ENCODE measurements at regions not wholly inside any gene's neighbourhood (a gene's known extent, or its start where the extent isn't known, plus 50 kb on each side); places are given as distances from the start of the nearest gene placed in this dataset.

DNA sequence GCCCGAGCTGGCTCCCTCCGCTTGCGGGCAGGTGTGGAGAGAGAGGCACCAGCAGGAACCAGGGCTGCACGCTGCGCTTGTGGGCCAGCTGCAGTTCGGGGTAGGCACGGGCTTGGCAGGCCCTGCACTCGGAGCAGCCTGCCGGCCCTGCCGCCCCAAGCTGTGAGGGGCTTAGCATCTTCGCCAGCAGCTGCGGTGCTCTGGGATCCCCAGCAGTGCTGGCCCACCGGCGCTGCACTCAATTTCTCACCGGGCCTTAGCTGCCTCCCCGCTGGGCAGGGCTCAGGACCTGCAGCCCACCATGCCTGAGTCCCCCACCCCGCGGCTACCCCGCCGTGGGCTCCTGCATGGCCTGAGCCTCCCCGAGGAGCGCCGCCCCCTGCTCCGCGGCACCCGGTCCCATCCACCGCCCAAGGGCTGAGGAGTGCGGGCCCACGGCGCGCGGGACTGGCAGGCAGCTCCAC lies 434.4 kb upstream of the RGPD4 start:
- DNase-seq = no peak
- no peak for ATAC-seq (ENCODE audit: poor library complexity)
- intact Hi-C loops (cut with DNase I) = no loop called here

- DNase-seq (no peak), ATAC-seq (ENCODE audit: poor library complexity) (no peak)
- intact Hi-C loops (cut with DNase I) = no loop called here
These were observed 433.2 kb upstream of the RGPD4 start for GRCh38 chr2:107393516-107393915.

- intact Hi-C loops (cut with DNase I) = no loop called here
- ATAC-seq (ENCODE audit: poor library complexity) (no peak), DNase-seq (no peak)
These were observed 428.0 kb upstream of the RGPD4 start for GRCh38 chr2:107398683-107399082.

- no peak for ATAC-seq (ENCODE audit: poor library complexity)
- intact Hi-C loops (cut with DNase I) = no loop called here
- no peak for DNase-seq
These were observed 424.4 kb upstream of the RGPD4 start for GRCh38 chr2:107402330-107402729.

DNA sequence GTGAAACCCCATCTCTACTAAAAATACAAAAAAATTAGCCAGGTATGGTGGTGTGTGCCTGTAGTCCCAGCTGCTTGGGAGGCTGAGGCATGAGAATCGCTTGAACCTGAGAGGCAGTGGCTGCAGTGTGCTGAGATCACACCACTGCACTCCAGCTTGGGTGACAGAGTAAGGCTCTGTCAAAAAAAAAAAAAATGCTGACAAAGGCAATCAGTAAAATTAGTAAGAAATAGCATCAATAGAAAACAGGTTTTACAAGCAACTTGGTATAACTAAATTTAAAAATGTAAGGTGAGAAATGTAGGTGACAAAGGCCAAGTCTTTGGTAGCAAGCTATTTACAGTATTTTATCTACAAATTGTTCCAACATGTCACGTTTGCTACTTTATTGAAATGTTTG lies 421.4 kb upstream of the RGPD4 start:
- DNase-seq = no peak
- intact Hi-C loops (cut with DNase I) = no loop called here
- ATAC-seq (ENCODE audit: poor library complexity) = no peak

- DNase-seq = no peak
- ATAC-seq (ENCODE audit: poor library complexity) = no peak
- intact Hi-C loops (cut with DNase I) = no loop called here
These were observed 419.7 kb upstream of the RGPD4 start for GRCh38 chr2:107407017-107407416.

DNA sequence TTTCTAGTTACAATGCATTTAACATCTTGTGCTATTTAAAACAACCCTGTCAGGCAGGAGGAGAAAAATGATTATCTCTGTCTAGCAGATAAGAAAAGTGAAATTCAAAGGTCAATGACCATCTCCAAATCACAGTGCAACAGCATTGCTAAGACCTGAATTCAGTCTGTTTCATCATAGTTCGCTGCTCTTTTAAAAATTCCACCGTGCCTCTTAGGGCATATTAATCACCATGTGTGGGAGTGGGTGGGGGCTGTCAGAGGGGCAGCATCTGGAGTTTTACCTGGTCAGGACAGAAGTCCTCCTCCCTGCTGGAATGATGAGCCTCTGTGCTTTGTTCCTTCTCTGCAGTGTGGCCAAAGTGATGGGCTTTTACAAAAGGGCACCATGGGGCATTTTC lies 418.7 kb upstream of the RGPD4 start:
- intact Hi-C loops (cut with DNase I) = no loop called here
- DNase-seq (no peak), ATAC-seq (ENCODE audit: poor library complexity) (no peak)

DNA sequence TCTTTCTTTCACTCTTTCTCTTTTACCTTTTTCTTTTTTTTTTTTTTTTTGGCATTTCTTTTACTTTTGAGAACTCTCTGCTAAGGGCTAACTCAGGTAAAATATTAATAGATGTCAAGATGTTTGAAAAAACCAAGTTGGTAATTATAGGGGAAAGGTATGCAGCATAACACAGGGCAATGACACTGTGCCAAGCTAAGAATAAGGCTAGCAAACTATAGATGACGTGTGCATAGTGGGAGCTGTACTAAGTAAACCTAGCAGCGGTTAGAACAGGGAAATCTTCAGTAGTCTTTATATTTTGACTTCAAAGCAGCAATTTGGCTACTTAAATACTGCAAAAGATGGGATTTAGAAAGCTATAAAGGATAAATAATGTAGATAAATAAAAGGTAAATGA lies 415.4 kb upstream of the RGPD4 start:
- no peak for DNase-seq
- no peak for ATAC-seq (ENCODE audit: poor library complexity)
- intact Hi-C loops (cut with DNase I) = no loop called here

- intact Hi-C loops (cut with DNase I) = no loop called here
- DNase-seq = no peak
- ATAC-seq (ENCODE audit: poor library complexity) = no peak
These were observed 414.3 kb upstream of the RGPD4 start for GRCh38 chr2:107412209-107412904.

DNA sequence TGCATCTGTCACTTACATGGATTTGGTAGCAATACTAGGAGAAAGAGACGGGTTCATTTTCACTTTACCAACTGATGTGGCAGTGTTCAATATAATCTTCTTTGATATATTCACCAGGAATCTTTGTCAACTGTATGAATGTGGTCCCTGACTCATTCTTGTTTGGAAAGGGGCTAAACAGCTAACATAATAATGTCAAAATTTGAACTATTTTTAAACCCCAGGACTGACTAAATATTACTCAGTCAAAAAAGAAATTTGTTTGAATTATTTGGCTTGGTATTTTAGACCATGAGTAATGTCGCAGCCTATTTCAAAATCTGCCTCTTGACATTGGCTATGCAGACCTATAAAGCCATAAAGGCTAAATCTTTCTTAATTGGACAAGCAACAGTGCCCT lies 413.7 kb upstream of the RGPD4 start:
- ATAC-seq (ENCODE audit: poor library complexity) = no peak
- DNase-seq = no peak
- intact Hi-C loops (cut with DNase I) = no loop called here

DNA sequence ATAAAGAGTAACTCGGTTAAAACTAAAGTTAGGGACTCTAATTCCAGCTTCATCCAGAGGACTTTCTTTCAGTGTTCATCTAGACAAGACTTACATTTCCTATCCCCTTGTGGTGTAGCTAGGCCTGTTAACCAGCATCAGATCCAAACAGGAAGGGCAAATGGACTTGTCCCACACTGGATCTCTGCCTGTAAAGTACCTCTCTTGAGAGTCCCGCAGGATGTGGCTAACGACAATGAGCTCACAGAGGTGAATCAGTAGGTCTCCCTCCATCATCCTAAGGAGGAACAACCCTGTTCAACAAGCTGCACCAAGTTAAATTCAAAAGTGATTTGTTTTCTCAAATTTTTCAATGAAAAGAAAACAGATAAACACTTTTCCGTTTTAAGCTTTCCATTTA lies 412.3 kb upstream of the RGPD4 start:
- DNase-seq (no peak), ATAC-seq (ENCODE audit: poor library complexity) (no peak)
- intact Hi-C loops (cut with DNase I) = no loop called here

GRCh38 chr2:107418708-107419107 lies 408.0 kb upstream of the RGPD4 start:
- DNase-seq = no peak
- peak; percentile 91 for ATAC-seq (ENCODE audit: poor library complexity)
- intact Hi-C loops (cut with DNase I) = no loop called here

GRCh38 chr2:107419191-107419590 lies 407.5 kb upstream of the RGPD4 start:
- intact Hi-C loops (cut with DNase I) = no loop called here
- DNase-seq (no peak), ATAC-seq (ENCODE audit: poor library complexity) (peak; percentile 49)

- DNase-seq (no peak), ATAC-seq (ENCODE audit: poor library complexity) (no peak)
- intact Hi-C loops (cut with DNase I) = no loop called here
These were observed 397.9 kb upstream of the RGPD4 start for GRCh38 chr2:107428781-107429180.

DNA sequence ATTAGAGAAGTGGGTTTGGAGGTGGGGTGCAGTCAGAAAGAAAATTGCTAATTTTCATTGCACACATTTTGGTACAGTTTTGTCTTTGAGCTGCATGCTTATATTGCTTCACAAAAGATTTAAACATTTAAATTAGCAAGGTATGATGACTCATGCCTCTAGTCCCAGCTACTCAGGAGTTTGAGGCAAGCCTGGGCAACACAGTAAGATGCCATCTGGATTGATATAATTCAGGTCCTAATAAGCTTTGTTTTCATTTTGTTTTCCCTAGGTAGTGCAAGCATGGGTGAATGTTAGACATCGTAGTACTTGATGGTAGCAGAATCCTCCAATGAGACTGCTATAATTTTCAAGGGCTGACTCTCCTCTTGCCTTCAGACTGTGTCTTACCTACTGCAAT lies 396.7 kb upstream of the RGPD4 start:
- intact Hi-C loops (cut with DNase I) = no loop called here
- ATAC-seq (ENCODE audit: poor library complexity) = no peak
- DNase-seq = no peak

- ATAC-seq (ENCODE audit: poor library complexity) = no peak
- DNase-seq = no peak
- intact Hi-C loops (cut with DNase I) = no loop called here
These were observed 396.0 kb upstream of the RGPD4 start for GRCh38 chr2:107430596-107431266.

DNA sequence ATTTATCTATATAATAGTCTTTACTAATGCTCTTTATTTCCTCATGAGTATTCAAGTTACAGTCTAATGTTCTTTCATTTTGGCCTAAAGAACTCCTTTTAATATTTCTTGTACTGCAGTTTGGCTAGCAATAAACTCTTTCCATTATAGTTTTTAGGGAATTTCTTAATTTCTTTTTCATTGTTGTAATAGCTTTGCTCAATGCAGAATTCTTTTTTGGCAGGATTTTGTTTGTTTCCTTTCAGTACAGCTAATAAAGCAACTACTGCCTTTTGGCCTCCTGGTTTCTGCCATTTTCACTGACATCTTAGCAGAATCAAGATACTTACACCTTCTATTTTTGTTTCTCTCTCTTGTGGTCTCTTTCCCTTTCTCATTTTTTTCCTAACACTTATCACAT lies 390.4 kb upstream of the RGPD4 start:
- intact Hi-C loops (cut with DNase I) = no loop called here
- no peak for ATAC-seq (ENCODE audit: poor library complexity)
- no peak for DNase-seq

GRCh38 chr2:107437265-107437664 lies 389.4 kb upstream of the RGPD4 start:
- ATAC-seq (ENCODE audit: poor library complexity) (no peak), DNase-seq (no peak)
- intact Hi-C loops (cut with DNase I) = no loop called here

DNA sequence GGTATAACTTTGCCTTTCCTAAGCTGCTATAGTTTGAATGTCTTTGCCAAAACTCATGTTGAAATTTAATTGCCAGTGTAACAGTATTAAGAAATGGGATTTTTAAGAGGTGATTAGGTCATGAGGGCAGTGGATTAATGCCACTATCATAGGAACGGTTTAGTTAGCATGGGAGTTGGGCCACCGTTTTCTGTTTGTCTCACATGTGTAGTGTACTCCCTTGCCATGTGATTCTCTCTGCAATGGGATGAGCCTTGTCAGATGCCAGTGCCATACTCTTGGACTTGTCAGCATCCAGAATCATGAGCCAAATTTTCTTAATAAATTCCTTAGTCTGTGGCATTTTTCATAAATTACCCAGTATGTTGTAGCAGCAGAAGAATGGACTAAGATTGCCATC lies 388.9 kb upstream of the RGPD4 start:
- ATAC-seq (ENCODE audit: poor library complexity) (no peak), DNase-seq (no peak)
- intact Hi-C loops (cut with DNase I) = no loop called here

- DNase-seq = no peak
- intact Hi-C loops (cut with DNase I) = no loop called here
- ATAC-seq (ENCODE audit: poor library complexity) = no peak
These were observed 378.5 kb upstream of the RGPD4 start for GRCh38 chr2:107448160-107448559.

- intact Hi-C loops (cut with DNase I) = no loop called here
- no peak for ATAC-seq (ENCODE audit: poor library complexity)
These were observed 365.4 kb upstream of the RGPD4 start for GRCh38 chr2:107461301-107461700.

More at GRCh38 chr2:107461301-107461700, 365.4 kb upstream of the RGPD4 start:
- no peak for DNase-seq
